GM18498 (cell line): ENCODE measurements at regions not wholly inside any gene's neighbourhood (a gene's known extent, or its start where the extent isn't known, plus 50 kb on each side); places are given as distances from the start of the nearest gene placed in this dataset.
"Not testable (repeated sequence)": the region's sequence is repeated elsewhere in the genome, so short reads cannot be mapped to it uniquely, and the experiment has no call there.

Source experiments
- ATAC-seq: cut with Tn5 transposase; IDR thresholded peaks from one replicate; pipeline ENCODE4 v1.9.1; 2021; ENCODE audit warnings: mild to moderate bottlenecking, moderate library complexity; ENCODE audit not compliant: unreplicated experiment

GRCh38 chr1:60619581-60619980 is 462.8 kb upstream of the NFIA start:
- no peak for ATAC-seq

- ATAC-seq = no peak
Measured at GRCh38 chr1:60615666-60616065, 466.7 kb upstream of the NFIA start.

- no peak for ATAC-seq
Measured at GRCh38 chr1:60612790-60613189, 469.6 kb upstream of the NFIA start.

GRCh38 chr1:60606921-60607320 is 475.4 kb upstream of the NFIA start:
- ATAC-seq = not testable (repeated sequence)

GRCh38 chr1:60600532-60600931 is 481.8 kb upstream of the NFIA start:
- ATAC-seq = no peak

GRCh38 chr1:60599574-60599973 is 482.8 kb upstream of the NFIA start:
- ATAC-seq = no peak

- no peak for ATAC-seq
Measured at GRCh38 chr1:60598041-60598910, 484.1 kb upstream of the NFIA start.

GRCh38 chr1:60596791-60597750 is 485.3 kb upstream of the NFIA start:
- ATAC-seq = no peak

- no peak for ATAC-seq
Measured at GRCh38 chr1:60591583-60591982, 490.8 kb upstream of the NFIA start.

- ATAC-seq = no peak
Measured at GRCh38 chr1:60589916-60590315, 492.4 kb upstream of the NFIA start.

- ATAC-seq = no peak
Measured at GRCh38 chr1:60589046-60589748, 493.2 kb upstream of the NFIA start.

GRCh38 chr1:60584371-60584770 is 498.0 kb upstream of the NFIA start:
- no peak for ATAC-seq

GRCh38 chr1:60583696-60584095 is 498.7 kb upstream of the NFIA start:
- no peak for ATAC-seq

- no peak for ATAC-seq
Measured at GRCh38 chr1:60581455-60582220, 500.7 kb upstream of the NFIA start.

- no peak for ATAC-seq
Measured at GRCh38 chr1:60577029-60577428, 503.5 kb upstream of the C1orf87 start.

- no peak for ATAC-seq
Measured at GRCh38 chr1:60575326-60575977, 501.9 kb upstream of the C1orf87 start.

GRCh38 chr1:60573726-60574409 is 500.3 kb upstream of the C1orf87 start:
- ATAC-seq = no peak

GRCh38 chr1:60573121-60573520 is 499.6 kb upstream of the C1orf87 start:
- ATAC-seq = no peak

- ATAC-seq = no peak
Measured at GRCh38 chr1:60572378-60572777, 498.8 kb upstream of the C1orf87 start.
